ENCODE measurements at regions not wholly inside any gene's neighbourhood (a gene's known extent, or its start where the extent isn't known, plus 50 kb on each side); places are given as distances from the start of the nearest gene placed in this dataset.

DNA sequence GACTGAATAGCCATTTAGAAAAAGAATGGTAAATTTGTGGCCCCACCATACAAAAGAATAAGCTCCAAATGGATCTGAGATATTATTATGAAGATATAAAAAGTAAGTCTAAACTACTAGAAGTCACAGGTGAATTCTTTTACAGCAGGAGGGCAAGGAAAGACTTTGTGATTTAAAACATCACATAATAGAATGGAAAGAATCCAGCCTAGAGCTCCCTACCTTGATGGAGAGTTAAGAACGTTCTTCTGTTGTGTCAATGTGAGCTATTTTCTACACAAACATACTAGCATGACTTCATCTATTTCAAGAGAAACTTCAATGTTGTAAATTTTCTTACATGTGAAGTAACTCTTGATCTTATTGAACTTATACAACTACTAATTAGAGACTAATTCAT is 100.0 kb upstream of the NRSN1 start:
- TF ChIP-seq, protein P1, sequence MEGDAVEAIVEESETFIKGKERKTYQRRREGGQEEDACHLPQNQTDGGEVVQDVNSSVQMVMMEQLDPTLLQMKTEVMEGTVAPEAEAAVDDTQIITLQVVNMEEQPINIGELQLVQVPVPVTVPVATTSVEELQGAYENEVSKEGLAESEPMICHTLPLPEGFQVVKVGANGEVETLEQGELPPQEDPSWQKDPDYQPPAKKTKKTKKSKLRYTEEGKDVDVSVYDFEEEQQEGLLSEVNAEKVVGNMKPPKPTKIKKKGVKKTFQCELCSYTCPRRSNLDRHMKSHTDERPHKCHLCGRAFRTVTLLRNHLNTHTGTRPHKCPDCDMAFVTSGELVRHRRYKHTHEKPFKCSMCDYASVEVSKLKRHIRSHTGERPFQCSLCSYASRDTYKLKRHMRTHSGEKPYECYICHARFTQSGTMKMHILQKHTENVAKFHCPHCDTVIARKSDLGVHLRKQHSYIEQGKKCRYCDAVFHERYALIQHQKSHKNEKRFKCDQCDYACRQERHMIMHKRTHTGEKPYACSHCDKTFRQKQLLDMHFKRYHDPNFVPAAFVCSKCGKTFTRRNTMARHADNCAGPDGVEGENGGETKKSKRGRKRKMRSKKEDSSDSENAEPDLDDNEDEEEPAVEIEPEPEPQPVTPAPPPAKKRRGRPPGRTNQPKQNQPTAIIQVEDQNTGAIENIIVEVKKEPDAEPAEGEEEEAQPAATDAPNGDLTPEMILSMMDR (IDR thresholded peaks at IDR 0.05; ENCODE audit: poor library complexity) = no peak
- TF ChIP-seq EZH2phosphoT487 (IDR thresholded peaks at IDR 0.05; ENCODE audit: low read depth, severe bottlenecking, unreplicated experiment) = no peak
- no peak for TF ChIP-seq EZH2 (IDR thresholded peaks at IDR 0.05; ENCODE audit: borderline replicate concordance)
